ENCODE measurements at regions not wholly inside any gene's neighbourhood (a gene's known extent, or its start where the extent isn't known, plus 50 kb on each side); places are given as distances from the start of the nearest gene placed in this dataset.

GRCh38 chr14:54346257-54346656 is 50.5 kb upstream of the CDKN3 start:
- TF ChIP-seq CTCF (IDR thresholded peaks at IDR 0.05; ENCODE audit: poor library complexity, severe bottlenecking): no peak
- TF ChIP-seq POLR2AphosphoS5 (IDR thresholded peaks at IDR 0.05): no peak
- no peak for TF ChIP-seq EZH2 (IDR thresholded peaks at IDR 0.05; ENCODE audit: borderline replicate concordance, insufficient read depth, low read length, poor library complexity, severe bottlenecking)
- no peak for TF ChIP-seq SMC3 (conservative IDR thresholded peaks at IDR 0.05; ENCODE audit: poor library complexity)
- TF ChIP-seq RAD21 (conservative IDR thresholded peaks at IDR 0.05): no peak
- no peak for TF ChIP-seq REST (IDR thresholded peaks at IDR 0.05; ENCODE audit: borderline replicate concordance)
- no peak for TF ChIP-seq EP300 (conservative IDR thresholded peaks at IDR 0.05; ENCODE audit: poor library complexity, severe bottlenecking)
- no peak for TF ChIP-seq TAF1 (IDR thresholded peaks at IDR 0.05; ENCODE audit: low read depth)
- no peak for TF ChIP-seq MXI1 (conservative IDR thresholded peaks at IDR 0.05; ENCODE audit: poor library complexity, severe bottlenecking)

Data from neural cell (in vitro differentiated cells).